ENCODE measurements at regions not wholly inside any gene's neighbourhood (a gene's known extent, or its start where the extent isn't known, plus 50 kb on each side); places are given as distances from the start of the nearest gene placed in this dataset.

DNA sequence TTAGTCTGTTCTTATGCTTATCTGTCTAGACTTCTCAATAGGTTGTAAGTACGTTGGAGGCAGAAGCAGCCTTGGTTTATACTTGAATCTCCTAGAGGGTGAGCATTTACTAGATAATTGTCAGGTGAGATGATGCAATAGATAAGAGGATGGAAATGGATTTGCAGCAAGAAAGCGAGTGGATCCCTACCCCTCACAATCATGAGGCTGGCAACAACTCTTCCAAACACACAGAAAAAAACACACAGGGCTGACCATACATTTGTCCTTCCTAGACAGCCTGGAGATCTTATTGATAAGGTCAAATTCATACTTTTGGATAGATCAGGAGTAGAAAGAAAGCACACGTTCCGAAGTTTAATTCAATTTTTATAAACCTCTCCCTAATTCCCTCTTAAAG lies 481.4 kb upstream of the CAMK1G start:
- 78 to 81% methylated on average over 4 of the region's 4 CpGs for WGBS, 2 donors
- peaks cover 0 to 4% of the 10 kb centered on the region in 2 donors for H3K27me3 ChIP-seq (ENCODE audit: control insufficient read depth in 1 of 2, insufficient read depth in 2 of 2, low read length in 2 of 2)
- H3K27ac ChIP-seq (ENCODE audit: low read depth in 2 of 2, low read length in 1 of 2) = no peak overlapping the region
- no peaks in the 10 kb centered on the region for H3K9me3 ChIP-seq (ENCODE audit: control insufficient read depth in 2 of 2, insufficient read depth in 1 of 2, low read depth in 1 of 2, low read length in 1 of 2)
- H3K36me3 ChIP-seq (ENCODE audit: control insufficient read depth in 2 of 2, insufficient read depth in 2 of 2, low read length in 1 of 2) = no peaks in the 10 kb centered on the region
- H3K4me1 ChIP-seq (ENCODE audit: control insufficient read depth in 2 of 2, insufficient read depth in 2 of 2, low read length in 1 of 2) = no peaks in the 10 kb centered on the region
- no peak overlapping the region for H3K4me3 ChIP-seq (ENCODE audit: low read depth in 1 of 2, low read length in 2 of 2)

- Histone ChIP-seq H3K4me1 (ENCODE audit: control insufficient read depth in 2 of 2, insufficient read depth in 2 of 2, low read length in 1 of 2) (no peaks in the 10 kb centered on the region), H3K9me3 (ENCODE audit: control insufficient read depth in 2 of 2, insufficient read depth in 1 of 2, low read depth in 1 of 2, low read length in 1 of 2) (no peaks in the 10 kb centered on the region), H3K27me3 (ENCODE audit: control insufficient read depth in 1 of 2, insufficient read depth in 2 of 2, low read length in 2 of 2) (peaks cover 0 to 4% of the 10 kb centered on the region in 2 donors), H3K4me3 (ENCODE audit: low read depth in 1 of 2, low read length in 2 of 2) (no peak overlapping the region), H3K36me3 (ENCODE audit: control insufficient read depth in 2 of 2, insufficient read depth in 2 of 2, low read length in 1 of 2) (no peaks in the 10 kb centered on the region), H3K27ac (ENCODE audit: low read depth in 2 of 2, low read length in 1 of 2) (no peak overlapping the region)
- WGBS, 2 donors = 70 to 71% methylated on average over 4 of the region's 4 CpGs
These were observed 481.0 kb upstream of the CAMK1G start for GRCh38 chr1:209102531-209102930.

- Histone ChIP-seq H3K36me3 (ENCODE audit: control insufficient read depth in 2 of 2, insufficient read depth in 2 of 2, low read length in 1 of 2) (no peaks in the 10 kb centered on the region), H3K27ac (ENCODE audit: low read depth in 2 of 2, low read length in 1 of 2) (no peak overlapping the region), H3K4me3 (ENCODE audit: low read depth in 1 of 2, low read length in 2 of 2) (no peak overlapping the region), H3K9me3 (ENCODE audit: control insufficient read depth in 2 of 2, insufficient read depth in 1 of 2, low read depth in 1 of 2, low read length in 1 of 2) (no peaks in the 10 kb centered on the region), H3K4me1 (ENCODE audit: control insufficient read depth in 2 of 2, insufficient read depth in 2 of 2, low read length in 1 of 2) (no peaks in the 10 kb centered on the region), H3K27me3 (ENCODE audit: control insufficient read depth in 1 of 2, insufficient read depth in 2 of 2, low read length in 2 of 2) (peaks cover 0 to 4% of the 10 kb centered on the region in 2 donors)
- 30 to 41% methylated on average over 4 of the region's 4 CpGs for WGBS, 2 donors
These were observed 480.4 kb upstream of the CAMK1G start for GRCh38 chr1:209103092-209103491.

DNA sequence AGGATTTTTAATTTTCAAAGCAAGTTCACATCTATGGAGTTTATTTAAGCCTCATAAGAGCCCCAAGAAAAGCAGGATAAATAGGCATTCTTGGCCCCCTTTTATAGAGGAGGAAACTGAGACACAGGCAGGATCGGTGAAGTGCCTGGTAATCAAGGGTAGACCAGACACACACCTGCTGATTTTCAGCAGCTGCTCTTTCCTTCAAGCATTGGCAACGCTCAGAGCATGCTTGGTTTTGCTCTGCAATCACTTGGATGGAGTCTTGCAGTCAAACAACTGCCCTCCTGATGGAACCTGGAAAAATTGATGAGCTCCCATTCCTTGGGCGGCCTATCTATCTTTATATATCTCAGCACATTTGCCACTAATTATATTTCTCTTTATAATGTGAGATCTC lies 478.9 kb upstream of the CAMK1G start:
- no peak overlapping the region for H3K27ac ChIP-seq (ENCODE audit: low read depth in 2 of 2, low read length in 1 of 2)
- H3K27me3 ChIP-seq (ENCODE audit: control insufficient read depth in 1 of 2, insufficient read depth in 2 of 2, low read length in 2 of 2) = peaks cover 0 to 4% of the 10 kb centered on the region in 2 donors
- no peaks in the 10 kb centered on the region for H3K36me3 ChIP-seq (ENCODE audit: control insufficient read depth in 2 of 2, insufficient read depth in 2 of 2, low read length in 1 of 2)
- WGBS, 2 donors = 70 to 82% methylated on average over 3 of the region's 3 CpGs
- H3K9me3 ChIP-seq (ENCODE audit: control insufficient read depth in 2 of 2, insufficient read depth in 1 of 2, low read depth in 1 of 2, low read length in 1 of 2) = no peaks in the 10 kb centered on the region
- H3K4me3 ChIP-seq (ENCODE audit: low read depth in 1 of 2, low read length in 2 of 2) = no peak overlapping the region
- no peaks in the 10 kb centered on the region for H3K4me1 ChIP-seq (ENCODE audit: control insufficient read depth in 2 of 2, insufficient read depth in 2 of 2, low read length in 1 of 2)

- Histone ChIP-seq H3K36me3 (ENCODE audit: control insufficient read depth in 2 of 2, insufficient read depth in 2 of 2, low read length in 1 of 2) (no peaks in the 10 kb centered on the region), H3K9me3 (ENCODE audit: control insufficient read depth in 2 of 2, insufficient read depth in 1 of 2, low read depth in 1 of 2, low read length in 1 of 2) (no peaks in the 10 kb centered on the region), H3K4me3 (ENCODE audit: low read depth in 1 of 2, low read length in 2 of 2) (no peak overlapping the region), H3K4me1 (ENCODE audit: control insufficient read depth in 2 of 2, insufficient read depth in 2 of 2, low read length in 1 of 2) (no peaks in the 10 kb centered on the region), H3K27me3 (ENCODE audit: control insufficient read depth in 1 of 2, insufficient read depth in 2 of 2, low read length in 2 of 2) (peaks cover 0 to 7% of the 10 kb centered on the region in 2 donors), H3K27ac (ENCODE audit: low read depth in 2 of 2, low read length in 1 of 2) (no peak overlapping the region)
- 65 to 69% methylated on average over 3 of the region's 3 CpGs for WGBS, 2 donors
These were observed 477.8 kb upstream of the CAMK1G start for GRCh38 chr1:209105701-209106100.

GRCh38 chr1:209106237-209106741 lies 477.2 kb upstream of the CAMK1G start:
- 47 to 50% methylated on average over 8 of the region's 8 CpGs for WGBS, 2 donors
- Histone ChIP-seq H3K4me1 (ENCODE audit: control insufficient read depth in 2 of 2, insufficient read depth in 2 of 2, low read length in 1 of 2) (no peaks in the 10 kb centered on the region), H3K4me3 (ENCODE audit: low read depth in 1 of 2, low read length in 2 of 2) (no peak overlapping the region), H3K36me3 (ENCODE audit: control insufficient read depth in 2 of 2, insufficient read depth in 2 of 2, low read length in 1 of 2) (no peaks in the 10 kb centered on the region), H3K27ac (ENCODE audit: low read depth in 2 of 2, low read length in 1 of 2) (no peak overlapping the region), H3K27me3 (ENCODE audit: control insufficient read depth in 1 of 2, insufficient read depth in 2 of 2, low read length in 2 of 2) (peaks cover 0 to 7% of the 10 kb centered on the region in 2 donors), H3K9me3 (ENCODE audit: control insufficient read depth in 2 of 2, insufficient read depth in 1 of 2, low read depth in 1 of 2, low read length in 1 of 2) (no peaks in the 10 kb centered on the region)

DNA sequence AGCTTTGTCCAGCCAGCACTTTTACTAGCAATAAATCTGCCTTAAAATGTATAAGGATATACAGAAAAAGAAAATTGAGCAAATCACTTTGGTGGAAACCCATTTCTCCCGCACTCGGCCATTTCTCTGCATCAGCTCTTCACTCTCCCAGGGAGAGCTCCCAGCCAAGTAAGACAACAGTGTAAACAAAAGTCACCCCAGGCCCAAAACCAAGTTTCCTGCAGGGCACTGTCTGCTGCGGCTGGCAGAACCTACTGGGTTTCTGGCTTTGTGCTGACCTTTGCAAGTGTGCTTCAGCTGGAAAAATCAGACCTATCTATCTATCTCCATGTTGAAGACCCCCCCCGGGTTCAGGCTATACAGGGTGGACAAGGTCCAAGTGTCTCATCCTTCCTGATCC lies 476.7 kb upstream of the CAMK1G start:
- 85 to 88% methylated on average over 4 of the region's 4 CpGs for WGBS, 2 donors
- Histone ChIP-seq H3K4me1 (ENCODE audit: control insufficient read depth in 2 of 2, insufficient read depth in 2 of 2, low read length in 1 of 2) (no peaks in the 10 kb centered on the region), H3K27me3 (ENCODE audit: control insufficient read depth in 1 of 2, insufficient read depth in 2 of 2, low read length in 2 of 2) (peaks cover 0 to 7% of the 10 kb centered on the region in 2 donors), H3K27ac (ENCODE audit: low read depth in 2 of 2, low read length in 1 of 2) (no peak overlapping the region), H3K4me3 (ENCODE audit: low read depth in 1 of 2, low read length in 2 of 2) (no peak overlapping the region), H3K9me3 (ENCODE audit: control insufficient read depth in 2 of 2, insufficient read depth in 1 of 2, low read depth in 1 of 2, low read length in 1 of 2) (no peaks in the 10 kb centered on the region), H3K36me3 (ENCODE audit: control insufficient read depth in 2 of 2, insufficient read depth in 2 of 2, low read length in 1 of 2) (no peaks in the 10 kb centered on the region)

GRCh38 chr1:209107535-209107934 lies 476.0 kb upstream of the CAMK1G start:
- H3K4me3 ChIP-seq (ENCODE audit: low read depth in 1 of 2, low read length in 2 of 2) = no peak overlapping the region
- no peaks in the 10 kb centered on the region for H3K9me3 ChIP-seq (ENCODE audit: control insufficient read depth in 2 of 2, insufficient read depth in 1 of 2, low read depth in 1 of 2, low read length in 1 of 2)

DNA sequence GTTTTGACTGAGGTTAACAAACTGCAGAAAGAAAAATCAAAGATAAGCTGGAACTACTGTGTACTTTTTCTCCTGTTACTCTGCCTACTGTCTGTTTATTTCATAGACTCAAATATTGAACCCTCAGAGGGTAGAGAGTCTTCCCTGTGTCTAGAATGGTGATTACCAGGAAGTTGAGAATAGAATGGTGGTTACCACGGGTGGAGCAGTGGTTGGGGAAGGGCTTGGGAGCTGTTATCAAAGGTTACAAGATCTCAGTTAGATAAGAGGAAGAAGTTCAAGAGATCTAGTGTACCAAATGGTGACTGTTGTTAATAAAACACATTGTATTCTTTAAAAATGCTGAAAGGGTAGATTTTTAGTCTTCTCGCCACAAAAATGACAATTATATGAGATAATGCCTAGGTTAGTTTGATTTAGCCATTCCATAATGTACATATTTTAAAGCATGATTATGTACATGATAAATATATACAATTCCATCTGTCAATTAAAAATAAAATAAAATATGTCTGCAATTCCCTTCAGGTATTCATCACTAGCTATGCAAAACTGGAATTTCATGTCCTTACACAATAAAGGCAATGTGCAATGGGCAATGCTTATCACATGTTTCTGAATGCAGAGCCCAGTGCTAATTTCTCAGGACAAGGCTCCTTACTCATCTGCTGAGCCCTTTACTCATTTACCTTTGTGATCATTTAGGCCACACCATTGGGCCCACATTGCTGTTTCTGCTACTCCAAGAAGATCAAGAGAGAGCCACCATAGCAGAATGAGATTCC lies 474.3 kb upstream of the CAMK1G start:
- H3K4me1 ChIP-seq (ENCODE audit: control insufficient read depth in 2 of 2, insufficient read depth in 2 of 2, low read length in 1 of 2) = no peaks in the 10 kb centered on the region
- H3K9me3 ChIP-seq (ENCODE audit: control insufficient read depth in 2 of 2, insufficient read depth in 1 of 2, low read depth in 1 of 2, low read length in 1 of 2) = no peaks in the 10 kb centered on the region
- no peaks in the 10 kb centered on the region for H3K36me3 ChIP-seq (ENCODE audit: control insufficient read depth in 2 of 2, insufficient read depth in 2 of 2, low read length in 1 of 2)
- 67 to 79% methylated on average over 2 of the region's 2 CpGs for WGBS, 2 donors
- H3K27ac ChIP-seq (ENCODE audit: low read depth in 2 of 2, low read length in 1 of 2) = no peak overlapping the region
- no peak overlapping the region for H3K4me3 ChIP-seq (ENCODE audit: low read depth in 1 of 2, low read length in 2 of 2)
- H3K27me3 ChIP-seq (ENCODE audit: control insufficient read depth in 1 of 2, insufficient read depth in 2 of 2, low read length in 2 of 2) = peaks cover 2 to 3% of the 10 kb centered on the region in 2 donors

More at GRCh38 chr1:209107535-209107934, 476.0 kb upstream of the CAMK1G start:
- Histone ChIP-seq H3K27ac (ENCODE audit: low read depth in 2 of 2, low read length in 1 of 2) (no peak overlapping the region), H3K4me1 (ENCODE audit: control insufficient read depth in 2 of 2, insufficient read depth in 2 of 2, low read length in 1 of 2) (no peaks in the 10 kb centered on the region), H3K36me3 (ENCODE audit: control insufficient read depth in 2 of 2, insufficient read depth in 2 of 2, low read length in 1 of 2) (no peaks in the 10 kb centered on the region), H3K27me3 (ENCODE audit: control insufficient read depth in 1 of 2, insufficient read depth in 2 of 2, low read length in 2 of 2) (peaks cover 0 to 7% of the 10 kb centered on the region in 2 donors)
- 86 to 89% methylated on average over 10 of the region's 10 CpGs for WGBS, 2 donors

- H3K9me3 ChIP-seq (ENCODE audit: control insufficient read depth in 2 of 2, insufficient read depth in 1 of 2, low read depth in 1 of 2, low read length in 1 of 2) = no peaks in the 10 kb centered on the region
- WGBS, 2 donors = 69 to 77% methylated on average over 5 of the region's 5 CpGs
- H3K36me3 ChIP-seq (ENCODE audit: control insufficient read depth in 2 of 2, insufficient read depth in 2 of 2, low read length in 1 of 2) = no peaks in the 10 kb centered on the region
- H3K27ac ChIP-seq (ENCODE audit: low read depth in 2 of 2, low read length in 1 of 2) = no peak overlapping the region
- peaks cover 2 to 3% of the 10 kb centered on the region in 2 donors for H3K27me3 ChIP-seq (ENCODE audit: control insufficient read depth in 1 of 2, insufficient read depth in 2 of 2, low read length in 2 of 2)
- H3K4me3 ChIP-seq (ENCODE audit: low read depth in 1 of 2, low read length in 2 of 2) = no peak overlapping the region
- H3K4me1 ChIP-seq (ENCODE audit: control insufficient read depth in 2 of 2, insufficient read depth in 2 of 2, low read length in 1 of 2) = no peaks in the 10 kb centered on the region
These were observed 470.0 kb upstream of the CAMK1G start for GRCh38 chr1:209113521-209113920.

Data from esophagus (tissue), 2 donors.